ENCODE measurements at regions not wholly inside any gene's neighbourhood (a gene's known extent, or its start where the extent isn't known, plus 50 kb on each side); places are given as distances from the start of the nearest gene placed in this dataset.

GRCh38 chr18:25962919-25963318, 127.5 kb downstream of the SS18 start:
- no peak for DNase-seq (ENCODE audit: low read depth)
- H3K4me3 ChIP-seq (ENCODE audit: control insufficient read depth, low read depth, low read length) = no peak overlapping the region
- TF ChIP-seq CTCF (conservative IDR thresholded peaks at IDR 0.05; ENCODE audit: control insufficient read depth, insufficient read depth, low read depth, low read length) = no peak

- TF ChIP-seq CTCF (conservative IDR thresholded peaks at IDR 0.05; ENCODE audit: control insufficient read depth, insufficient read depth, low read depth, low read length) = no peak
- DNase-seq (ENCODE audit: low read depth) = no peak
- H3K4me3 ChIP-seq (ENCODE audit: control insufficient read depth, low read depth, low read length) = no peak overlapping the region
Measured at GRCh38 chr18:25962176-25962575, 128.2 kb downstream of the SS18 start.

- DNase-seq (ENCODE audit: low read depth) = no peak
- H3K4me3 ChIP-seq (ENCODE audit: control insufficient read depth, low read depth, low read length) = no peak overlapping the region
- TF ChIP-seq CTCF (conservative IDR thresholded peaks at IDR 0.05; ENCODE audit: control insufficient read depth, insufficient read depth, low read depth, low read length) = no peak
Measured at GRCh38 chr18:25957017-25957416, 133.4 kb downstream of the SS18 start.

- no peak overlapping the region for H3K4me3 ChIP-seq (ENCODE audit: control insufficient read depth, low read depth, low read length)
- TF ChIP-seq CTCF (conservative IDR thresholded peaks at IDR 0.05; ENCODE audit: control insufficient read depth, insufficient read depth, low read depth, low read length) = no peak
- DNase-seq (ENCODE audit: low read depth) = no peak
Measured at GRCh38 chr18:25953111-25953510, 137.3 kb downstream of the SS18 start.

- no peak overlapping the region for H3K4me3 ChIP-seq (ENCODE audit: control insufficient read depth, low read depth, low read length)
- DNase-seq (ENCODE audit: low read depth) = no peak
- no peak for TF ChIP-seq CTCF (conservative IDR thresholded peaks at IDR 0.05; ENCODE audit: control insufficient read depth, insufficient read depth, low read depth, low read length)
Measured at GRCh38 chr18:25950321-25950720, 140.1 kb downstream of the SS18 start.

GRCh38 chr18:25946540-25946939, 143.9 kb downstream of the SS18 start:
- no peak overlapping the region for H3K4me3 ChIP-seq (ENCODE audit: control insufficient read depth, low read depth, low read length)
- DNase-seq (ENCODE audit: low read depth) = no peak
- no peak for TF ChIP-seq CTCF (conservative IDR thresholded peaks at IDR 0.05; ENCODE audit: control insufficient read depth, insufficient read depth, low read depth, low read length)

- no peak for DNase-seq (ENCODE audit: low read depth)
- H3K4me3 ChIP-seq (ENCODE audit: control insufficient read depth, low read depth, low read length) = no peak overlapping the region
- no peak for TF ChIP-seq CTCF (conservative IDR thresholded peaks at IDR 0.05; ENCODE audit: control insufficient read depth, insufficient read depth, low read depth, low read length)
Measured at GRCh38 chr18:25935356-25935755, 155.1 kb downstream of the SS18 start.

Data from fibroblast of mammary gland (primary cell).